Spleen (tissue), 11 donors: ENCODE measurements at regions not wholly inside any gene's neighbourhood (a gene's known extent, or its start where the extent isn't known, plus 50 kb on each side); places are given as distances from the start of the nearest gene placed in this dataset.

Experiments used
- DNase-seq: peaks from one replicate; pipeline ENCODE4 v3.0.0-alpha.2; 2020
- H3K27ac ChIP-seq, 8 donors: fragments of 200-600 bp; sonication (generic) in 7 of 8; 1 replicate in 4 of 8; 2 replicates in 4 of 8; pipeline versions ENCODE4 v1.5.0 to v1.8.0; 2016 to 2021; ENCODE audit warnings: inconsistent platforms in 4 of 8, mild to moderate bottlenecking in 4 of 8, moderate library complexity in 1 of 8
- H3K27me3 ChIP-seq, 7 donors: fragments of 200-600 bp; sonication (generic) in 6 of 7; replicated peaks in 1 of 7; 1 replicate in 4 of 7; 2 replicates in 3 of 7; pipeline versions ENCODE4 v1.5.0 to v1.8.0; 2016 to 2021; ENCODE audit warnings: inconsistent platforms in 3 of 7, mild to moderate bottlenecking in 1 of 7
- H3K36me3 ChIP-seq, 6 donors: fragments of 200-600 bp; sonication (generic) in 5 of 6; 1 replicate in 4 of 6; 2 replicates in 2 of 6; pipeline versions ENCODE4 v1.5.0 to v1.8.0; 2016 to 2021; ENCODE audit warnings: inconsistent platforms in 2 of 6
- H3K4me1 ChIP-seq, 6 donors: fragments of 200-600 bp; sonication (generic) in 5 of 6; 1 replicate in 3 of 6; 2 replicates in 3 of 6; pipeline versions ENCODE4 v1.5.0 to v1.8.0; 2016 to 2021; ENCODE audit warnings: inconsistent platforms in 3 of 6
- H3K4me3 ChIP-seq, 8 donors: fragments of 200-600 bp; sonication (generic) in 7 of 8; 1 replicate in 4 of 8; 2 replicates in 4 of 8; pipeline versions ENCODE4 v1.5.0 to v1.8.0; 2016 to 2021; ENCODE audit warnings: inconsistent platforms in 4 of 8, mild to moderate bottlenecking in 4 of 8, moderate library complexity in 2 of 8
- H3K9me3 ChIP-seq, 8 donors: fragments of 200-600 bp; sonication (generic) in 7 of 8; 1 replicate in 4 of 8; 2 replicates in 4 of 8; pipeline versions ENCODE4 v1.5.0 to v1.8.0; 2016 to 2021; ENCODE audit warnings: inconsistent platforms in 4 of 8
- CTCF ChIP-seq, 11 experiments: fragments of 200-600 bp in 7 of 11; fragments of 450-650 bp in 4 of 11; sonication (generic) in 4 of 11; IDR thresholded peaks in 8 of 11; conservative IDR thresholded peaks in 3 of 11; 1 replicate in 7 of 11; 2 replicates in 4 of 11; pipeline versions ENCODE4 v1.4.0 to v1.8.0; 2016 to 2021; ENCODE audit warnings: antibody characterized with exemption in 11 of 11, inconsistent platforms in 4 of 11, mild to moderate bottlenecking in 1 of 11
- POLR2A ChIP-seq, 3 donors: fragments of 450-650 bp; IDR thresholded peaks; one replicate each; pipeline ENCODE4 v1.5.1; 2017; ENCODE audit warnings: antibody characterized with exemption in 3 of 3, mild to moderate bottlenecking in 1 of 3
- POLR2AphosphoS5 ChIP-seq, 3 donors: sonication (generic); formaldehyde crosslinking; IDR thresholded peaks; one replicate each; pipeline ENCODE4 v1.5.1; 2017; ENCODE audit warnings: antibody characterized with exemption in 3 of 3
- WGBS, 5 donors: extraction: QIAGEN DNeasy Blood & Tissue Kit in 3 of 5; methylation state at CpG; one replicate each; pipeline versions ENCODE4 v1.1.5 to v1.1.7; 2013 to 2018; 5-methylcytosine and 5-hydroxymethylcytosine counted together
- intact Hi-C: fragments of 100-400 bp; cut with DNase I; formaldehyde crosslinking; loops from one replicate; pipeline ENCODE4 v1.15.0; 2023; ENCODE audit warnings: low total_unique reads
- donor health status: healthy with polysubstance abuse.
- donor health status: DM: no; HTN: no; CAD: no; lungs with moderate emphysema.
- donor health status: DM: no; HTN: no; CAD: no.
- donor health status: Bipolar disorder and iron deficiency.
- donor health status: healthy.
- donor health status: DM: no; HTN: no; CAD: no.
- donor health status: DM: yes; HTN: yes; CAD: no.

- intact Hi-C loops: no loop called here
- Histone ChIP-seq H3K27ac (no peak overlapping the region), H3K27me3 (no peaks in the 10 kb centered on the region), H3K4me1 (no peaks in the 10 kb centered on the region), H3K9me3 (no peaks in the 10 kb centered on the region), H3K4me3 (no peak overlapping the region), H3K36me3 (no peaks in the 10 kb centered on the region)
- no peak for DNase-seq
- TF ChIP-seq POLR2AphosphoS5 (IDR thresholded peaks at IDR 0.05): no peak
- WGBS, 5 donors: 41 to 88% (median 69%) methylated on average over 1 of the region's 1 CpG
These were observed 56.7 kb downstream of the P2RY1 start for GRCh38 chr3:152891678-152892077.

- Histone ChIP-seq H3K27ac (no peak overlapping the region), H3K36me3 (no peaks in the 10 kb centered on the region)
- intact Hi-C loops: no loop called here
These were observed 57.5 kb downstream of the P2RY1 start for GRCh38 chr3:152892446-152892845.

GRCh38 chr3:152893647-152894046 is 58.7 kb downstream of the P2RY1 start:
- intact Hi-C loops: no loop called here
- H3K4me3 ChIP-seq: no peak overlapping the region
- H3K4me1 ChIP-seq: no peaks in the 10 kb centered on the region
- no peaks in the 10 kb centered on the region for H3K9me3 ChIP-seq
- WGBS, 5 donors: 43 to 86% (median 58%) methylated on average over 3 of the region's 3 CpGs
- no peak for DNase-seq
- H3K27me3 ChIP-seq: no peaks in the 10 kb centered on the region
- no peak for TF ChIP-seq POLR2AphosphoS5 (IDR thresholded peaks at IDR 0.05)
- no peak for TF ChIP-seq CTCF (IDR thresholded peaks at IDR 0.05 in 8 of 11, conservative IDR thresholded peaks at IDR 0.05 in 3 of 11)
- no peak for TF ChIP-seq POLR2A (IDR thresholded peaks at IDR 0.05)
- no peaks in the 10 kb centered on the region for H3K36me3 ChIP-seq
- no peak overlapping the region for H3K27ac ChIP-seq

More at GRCh38 chr3:152892446-152892845, 57.5 kb downstream of the P2RY1 start:
- no peak for DNase-seq
- H3K9me3 ChIP-seq: no peaks in the 10 kb centered on the region
- no peaks in the 10 kb centered on the region for H3K4me1 ChIP-seq
- no peaks in the 10 kb centered on the region for H3K27me3 ChIP-seq
- no peak overlapping the region for H3K4me3 ChIP-seq
- no peak for TF ChIP-seq CTCF (IDR thresholded peaks at IDR 0.05 in 8 of 11, conservative IDR thresholded peaks at IDR 0.05 in 3 of 11)
- TF ChIP-seq POLR2AphosphoS5 (IDR thresholded peaks at IDR 0.05): no peak
- no peak for TF ChIP-seq POLR2A (IDR thresholded peaks at IDR 0.05)

GRCh38 chr3:152899306-152899705 is 64.4 kb downstream of the P2RY1 start:
- H3K4me1 ChIP-seq: no peaks in the 10 kb centered on the region
- intact Hi-C loops: no loop called here
- TF ChIP-seq CTCF (IDR thresholded peaks at IDR 0.05 in 8 of 11, conservative IDR thresholded peaks at IDR 0.05 in 3 of 11) (no peak), POLR2A (IDR thresholded peaks at IDR 0.05) (no peak), POLR2AphosphoS5 (IDR thresholded peaks at IDR 0.05) (no peak)
- no peak overlapping the region for H3K27ac ChIP-seq
- DNase-seq: no peak
- H3K9me3 ChIP-seq: no peaks in the 10 kb centered on the region
- H3K27me3 ChIP-seq: no peaks in the 10 kb centered on the region
- H3K36me3 ChIP-seq: no peaks in the 10 kb centered on the region
- WGBS, 5 donors: 69 to 84% (median 71%) methylated on average over 2 of the region's 2 CpGs
- no peak overlapping the region for H3K4me3 ChIP-seq

- intact Hi-C loops: no loop called here
- no peak for DNase-seq
- Histone ChIP-seq H3K4me1 (no peaks in the 10 kb centered on the region), H3K4me3 (no peak overlapping the region), H3K9me3 (no peaks in the 10 kb centered on the region), H3K36me3 (no peaks in the 10 kb centered on the region), H3K27me3 (no peaks in the 10 kb centered on the region), H3K27ac (no peak overlapping the region)
- no peak for TF ChIP-seq POLR2AphosphoS5 (IDR thresholded peaks at IDR 0.05)
- TF ChIP-seq POLR2A (IDR thresholded peaks at IDR 0.05): no peak
- no peak for TF ChIP-seq CTCF (IDR thresholded peaks at IDR 0.05 in 8 of 11, conservative IDR thresholded peaks at IDR 0.05 in 3 of 11)
- 84 to 93% (median 90%) methylated on average over 2 of the region's 2 CpGs for WGBS, 5 donors
These were observed 67.3 kb downstream of the P2RY1 start for GRCh38 chr3:152902141-152902669.
